Adrenal gland (tissue), 5 donors: ENCODE measurements at regions not wholly inside any gene's neighbourhood (a gene's known extent, or its start where the extent isn't known, plus 50 kb on each side); places are given as distances from the start of the nearest gene placed in this dataset.

Experiments used
- CTCF ChIP-seq, 6 experiments: fragments of 450-650 bp in 4 of 6; fragments of 200-600 bp in 2 of 6; sonication (generic) in 1 of 6; IDR thresholded peaks; 1 replicate in 5 of 6; 2 replicates in 1 of 6; pipeline versions ENCODE4 v1.5.1 to v1.8.0; 2016 to 2021; ENCODE audit warnings: antibody characterized with exemption in 6 of 6, mild to moderate bottlenecking in 2 of 6, moderate library complexity in 1 of 6
- POLR2A ChIP-seq, 2 donors: fragments of 450-650 bp; IDR thresholded peaks; one replicate each; pipeline ENCODE4 v1.6.1; 2017; ENCODE audit warnings: antibody characterized with exemption in 2 of 2, mild to moderate bottlenecking in 2 of 2, moderate library complexity in 1 of 2
- donor health status: DM: no; HTN: no; CAD: no.

- TF ChIP-seq CTCF (IDR thresholded peaks at IDR 0.05): no peak
- TF ChIP-seq POLR2A (IDR thresholded peaks at IDR 0.05): no peak
Measured at GRCh38 chr16:52212841-52213240, 334.1 kb downstream of the TOX3 start.
